Breast epithelium (tissue), 4 donors: ENCODE measurements at regions not wholly inside any gene's neighbourhood (a gene's known extent, or its start where the extent isn't known, plus 50 kb on each side); places are given as distances from the start of the nearest gene placed in this dataset.

Experiments used
- DNase-seq, 2 donors: peaks; one replicate each; pipeline ENCODE4 v3.0.0-alpha.2; 2019; ENCODE audit warnings: low spot score in 2 of 2
- H3K27ac ChIP-seq, 2 donors: fragments of 200-600 bp; sonication (generic) in 1 of 2; one replicate each; pipeline ENCODE4 v1.5.1; 2016 to 2019; ENCODE audit warnings: mild to moderate bottlenecking in 1 of 2
- H3K27me3 ChIP-seq, 2 donors: fragments of 200-600 bp; sonication (generic) in 1 of 2; one replicate each; pipeline versions ENCODE4 v1.5.1 to v1.6.0; 2017 to 2019; ENCODE audit warnings: control low read depth in 1 of 2, mild to moderate bottlenecking in 1 of 2
- H3K36me3 ChIP-seq: fragments of 200-600 bp; one replicate; pipeline ENCODE4 v1.5.1; 2019
- H3K4me1 ChIP-seq, 2 donors: fragments of 200-600 bp; sonication (generic); one replicate each; pipeline ENCODE4 v1.5.1; 2016 to 2019; ENCODE audit warnings: control low read depth in 1 of 2
- H3K4me3 ChIP-seq, 3 donors: fragments of 200-600 bp; sonication (generic); 1 replicate in 2 of 3; 2 replicates in 1 of 3; pipeline ENCODE4 v1.5.1; 2016 to 2019; ENCODE audit warnings: mild to moderate bottlenecking in 3 of 3, moderate library complexity in 2 of 3
- H3K9me3 ChIP-seq, 2 donors: fragments of 200-600 bp; sonication (generic) in 1 of 2; one replicate each; pipeline ENCODE4 v1.5.1; 2016 to 2019; ENCODE audit warnings: control low read depth in 1 of 2
- POLR2A ChIP-seq: fragments of 450-650 bp; IDR thresholded peaks from one replicate; pipeline ENCODE4 v1.6.1; 2016; ENCODE audit warnings: antibody characterized with exemption, mild to moderate bottlenecking, moderate library complexity
- POLR2AphosphoS5 ChIP-seq, 3 donors: sonication (generic); formaldehyde crosslinking; IDR thresholded peaks; one replicate each; pipeline ENCODE4 v1.6.1; 2017; ENCODE audit warnings: antibody characterized with exemption in 3 of 3
- intact Hi-C: fragments of 100-400 bp; cut with DNase I; formaldehyde crosslinking; loops from one replicate; pipeline ENCODE4 v1.15.1; 2023; ENCODE audit warnings: low total_unique reads
- TF ChIP-seq, protein P1 (sequence below), 3 donors: fragments of 450-650 bp; IDR thresholded peaks; one replicate each; pipeline ENCODE4 v1.5.1; 2016 to 2017; ENCODE audit warnings: antibody characterized with exemption in 3 of 3, mild to moderate bottlenecking in 3 of 3, moderate library complexity in 3 of 3

- Histone ChIP-seq H3K27me3 (no peaks in the 10 kb centered on the region), H3K36me3 (no peaks in the 10 kb centered on the region), H3K27ac (no peak overlapping the region), H3K4me3 (no peak overlapping the region), H3K4me1 (no peaks in the 10 kb centered on the region), H3K9me3 (no peaks in the 10 kb centered on the region)
- TF ChIP-seq, protein P1, sequence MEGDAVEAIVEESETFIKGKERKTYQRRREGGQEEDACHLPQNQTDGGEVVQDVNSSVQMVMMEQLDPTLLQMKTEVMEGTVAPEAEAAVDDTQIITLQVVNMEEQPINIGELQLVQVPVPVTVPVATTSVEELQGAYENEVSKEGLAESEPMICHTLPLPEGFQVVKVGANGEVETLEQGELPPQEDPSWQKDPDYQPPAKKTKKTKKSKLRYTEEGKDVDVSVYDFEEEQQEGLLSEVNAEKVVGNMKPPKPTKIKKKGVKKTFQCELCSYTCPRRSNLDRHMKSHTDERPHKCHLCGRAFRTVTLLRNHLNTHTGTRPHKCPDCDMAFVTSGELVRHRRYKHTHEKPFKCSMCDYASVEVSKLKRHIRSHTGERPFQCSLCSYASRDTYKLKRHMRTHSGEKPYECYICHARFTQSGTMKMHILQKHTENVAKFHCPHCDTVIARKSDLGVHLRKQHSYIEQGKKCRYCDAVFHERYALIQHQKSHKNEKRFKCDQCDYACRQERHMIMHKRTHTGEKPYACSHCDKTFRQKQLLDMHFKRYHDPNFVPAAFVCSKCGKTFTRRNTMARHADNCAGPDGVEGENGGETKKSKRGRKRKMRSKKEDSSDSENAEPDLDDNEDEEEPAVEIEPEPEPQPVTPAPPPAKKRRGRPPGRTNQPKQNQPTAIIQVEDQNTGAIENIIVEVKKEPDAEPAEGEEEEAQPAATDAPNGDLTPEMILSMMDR (IDR thresholded peaks at IDR 0.05) = no peak
- TF ChIP-seq POLR2AphosphoS5 (IDR thresholded peaks at IDR 0.05) (no peak), POLR2A (no peak)
- no peak for DNase-seq
- intact Hi-C loops = no loop called here
These were observed 412.7 kb downstream of the PIK3R1 start for GRCh38 chr5:68628082-68628814.

DNA sequence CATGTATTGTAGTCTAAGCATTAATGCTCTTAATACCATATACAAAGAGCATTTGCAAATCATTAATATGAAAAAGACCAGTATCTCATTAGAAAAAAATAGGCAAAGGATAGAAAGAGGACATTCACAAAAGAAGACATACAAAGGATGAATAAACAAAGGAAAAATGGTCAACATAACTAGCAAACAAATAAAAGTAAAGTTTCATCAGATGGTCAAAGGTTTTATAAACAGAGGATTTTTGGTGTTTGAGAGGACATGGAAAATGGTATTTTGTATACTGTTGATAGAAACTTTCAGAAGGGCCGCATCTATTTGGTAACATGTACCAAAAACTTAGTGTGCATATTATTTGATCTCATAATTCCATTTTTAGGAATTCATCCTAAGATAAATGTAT, 414.8 kb downstream of the PIK3R1 start:
- Histone ChIP-seq H3K27ac (no peak overlapping the region), H3K4me3 (no peak overlapping the region), H3K9me3 (no peaks in the 10 kb centered on the region), H3K4me1 (no peaks in the 10 kb centered on the region), H3K27me3 (no peaks in the 10 kb centered on the region), H3K36me3 (no peaks in the 10 kb centered on the region)
- intact Hi-C loops = no loop called here
- TF ChIP-seq, protein P1 (IDR thresholded peaks at IDR 0.05) = no peak
- TF ChIP-seq POLR2A = no peak
- no peak for TF ChIP-seq POLR2AphosphoS5 (IDR thresholded peaks at IDR 0.05)
- DNase-seq = no peak

DNA sequence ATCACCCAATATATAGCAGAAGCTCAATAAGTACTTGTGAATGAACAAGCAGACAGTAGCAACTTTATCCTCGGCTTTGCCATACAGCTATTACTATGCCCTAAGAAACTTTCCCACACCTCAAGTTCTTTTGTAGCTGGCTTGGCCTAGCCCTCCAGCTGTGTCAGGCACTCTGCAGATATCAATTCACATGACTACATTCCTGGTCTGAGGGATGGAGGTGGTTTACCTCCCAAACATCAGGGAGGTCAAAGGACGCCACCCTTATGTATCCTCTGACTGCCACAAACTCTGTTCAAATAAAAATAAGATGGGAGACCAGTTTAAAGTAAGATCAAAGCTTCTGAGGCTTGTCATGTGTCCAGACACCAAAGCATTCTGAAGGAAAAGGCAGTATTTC, 416.3 kb downstream of the PIK3R1 start:
- H3K27ac ChIP-seq = no peak overlapping the region
- H3K36me3 ChIP-seq = no peaks in the 10 kb centered on the region
- H3K4me3 ChIP-seq = no peak overlapping the region
- no peaks in the 10 kb centered on the region for H3K27me3 ChIP-seq
- no peak for TF ChIP-seq POLR2AphosphoS5 (IDR thresholded peaks at IDR 0.05)
- no peak for TF ChIP-seq POLR2A
- TF ChIP-seq, protein P1 (IDR thresholded peaks at IDR 0.05) = no peak
- intact Hi-C loops = no loop called here
- no peaks in the 10 kb centered on the region for H3K9me3 ChIP-seq
- DNase-seq = no peak
- H3K4me1 ChIP-seq = no peaks in the 10 kb centered on the region

DNA sequence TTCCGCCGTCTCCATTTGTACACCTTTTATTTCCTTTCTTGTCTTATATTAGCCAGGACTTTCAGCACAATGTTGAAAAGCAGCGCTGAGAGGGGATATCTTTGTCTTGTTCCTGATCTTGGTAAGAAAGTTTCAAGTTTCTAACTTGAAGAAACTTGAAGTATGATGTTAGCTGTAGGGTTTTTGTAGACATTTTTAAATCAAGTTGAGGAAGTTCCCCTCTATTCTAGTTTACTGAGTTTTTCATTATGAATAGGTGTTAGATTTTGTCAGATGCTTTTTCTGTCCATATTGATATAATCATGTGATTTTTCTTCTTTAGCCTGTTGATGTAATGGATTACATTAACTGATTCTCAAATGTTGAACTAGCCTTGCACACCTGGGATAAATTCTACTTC, 425.7 kb downstream of the PIK3R1 start:
- H3K9me3 ChIP-seq = no peaks in the 10 kb centered on the region
- H3K4me1 ChIP-seq = no peaks in the 10 kb centered on the region
- DNase-seq = no peak
- no peak overlapping the region for H3K27ac ChIP-seq
- no peak overlapping the region for H3K4me3 ChIP-seq
- no peaks in the 10 kb centered on the region for H3K27me3 ChIP-seq
- intact Hi-C loops = no loop called here
- no peak for TF ChIP-seq POLR2A
- no peak for TF ChIP-seq POLR2AphosphoS5 (IDR thresholded peaks at IDR 0.05)
- TF ChIP-seq, protein P1 (IDR thresholded peaks at IDR 0.05) = no peak
- H3K36me3 ChIP-seq = no peaks in the 10 kb centered on the region

- Histone ChIP-seq H3K9me3 (no peaks in the 10 kb centered on the region), H3K27ac (no peak overlapping the region), H3K36me3 (no peaks in the 10 kb centered on the region), H3K27me3 (no peaks in the 10 kb centered on the region), H3K4me3 (no peak overlapping the region), H3K4me1 (no peaks in the 10 kb centered on the region)
- intact Hi-C loops = no loop called here
- TF ChIP-seq POLR2A (no peak), POLR2AphosphoS5 (IDR thresholded peaks at IDR 0.05) (no peak)
- TF ChIP-seq, protein P1 (IDR thresholded peaks at IDR 0.05) = no peak
- DNase-seq = no peak
These were observed 427.5 kb downstream of the PIK3R1 start for GRCh38 chr5:68643064-68643463.
